ENCODE measurements at regions not wholly inside any gene's neighbourhood (a gene's known extent, or its start where the extent isn't known, plus 50 kb on each side); places are given as distances from the start of the nearest gene placed in this dataset.

GRCh38 chr12:43294147-43294546, 257.9 kb downstream of the ADAMTS20 start:
- Mint-ChIP-seq H3K4me3 (no peak overlapping the region), H3K27me3 (ENCODE audit: low read depth) (no peaks in the 10 kb centered on the region), H3K9me3 (0 out of 5 replicates have a peak, but pooled peaks cover 0 to 3% of the 10 kb centered on the region in 2 experiments), H3K4me1 (peaks cover 8% of the 10 kb centered on the region in 2 experiments; a peak in 1 of 4 replicates), H3K36me3 (ENCODE audit: insufficient read depth in 1 of 3, low read depth in 3 of 3) (no peaks in the 10 kb centered on the region; a peak in 2 of 7 replicates), H3K27ac (no peak overlapping the region)
- Histone ChIP-seq H3K4me1 (ENCODE audit: insufficient read depth, low read length) (no peaks in the 10 kb centered on the region; the same call in 1 of the 2 replicates), H2BK120ac (ENCODE audit: low read depth, low read length, poor library complexity, severe bottlenecking) (no peak overlapping the region), H3K23me2 (ENCODE audit: insufficient read length, low read depth, low read length, poor library complexity, severe bottlenecking) (no peaks in the 10 kb centered on the region), H3K4me2 (ENCODE audit: insufficient read depth, insufficient read length, low read length) (no peak overlapping the region), H3K9ac (ENCODE audit: extremely low read depth, insufficient read length, low read length) (no peak overlapping the region), H3K79me2 (ENCODE audit: insufficient read depth, low read length) (no peaks in the 10 kb centered on the region), H2BK20ac (ENCODE audit: low read depth, low read length, poor library complexity, severe bottlenecking) (no peak overlapping the region), H3K27me3 (ENCODE audit: insufficient read depth, low read length) (no peaks in the 10 kb centered on the region), H2AK5ac (ENCODE audit: insufficient read length, low read length) (no peak overlapping the region), H2AFZ (ENCODE audit: low read length) (no peak overlapping the region), H4K91ac (ENCODE audit: insufficient read length, low read depth, low read length) (no peak overlapping the region), H3K56ac (ENCODE audit: insufficient read length, low read depth, low read length) (no peak overlapping the region), H2BK12ac (ENCODE audit: insufficient read length, low read depth, low read length) (no peak overlapping the region), H3K18ac (ENCODE audit: insufficient read length, low read depth, low read length) (no peak overlapping the region), H4K5ac (ENCODE audit: insufficient read length, low read depth, low read length) (no peak overlapping the region), H3K4ac (ENCODE audit: low read depth, low read length) (no peak overlapping the region), H4K20me1 (ENCODE audit: control insufficient read depth, insufficient read depth, insufficient read length) (no peaks in the 10 kb centered on the region), H3K9me3 (ENCODE audit: control insufficient read depth, low read depth, low read length) (no peaks in the 10 kb centered on the region), H3K79me1 (ENCODE audit: insufficient read depth, low read depth, low read length, poor library complexity, severe bottlenecking) (no peaks in the 10 kb centered on the region), H3K27ac (ENCODE audit: insufficient read length, low read depth, low read length) (no peak overlapping the region), H2BK15ac (ENCODE audit: low read depth, low read length) (no peak overlapping the region), H4K8ac (replicated peaks; ENCODE audit: insufficient read length, low read depth, low read length) (no peak overlapping the region), H3K14ac (ENCODE audit: insufficient read depth, low read length) (no peak overlapping the region), H3T11ph (ENCODE audit: low read length) (no peak overlapping the region), H2BK5ac (ENCODE audit: insufficient read length, low read length) (no peak overlapping the region), H3K23ac (ENCODE audit: insufficient read length, low read depth, low read length) (no peak overlapping the region)
- DNase-seq = no peak
- no peak for TF ChIP-seq CTCF (conservative IDR thresholded peaks at IDR 0.05)
- WGBS (ENCODE audit: extremely low coverage, insufficient read length, low lambda C conversion rate) = no CpG with 5 or more reads among the region's 4 CpGs
